ENCODE measurements at regions not wholly inside any gene's neighbourhood (a gene's known extent, or its start where the extent isn't known, plus 50 kb on each side); places are given as distances from the start of the nearest gene placed in this dataset.

DNA sequence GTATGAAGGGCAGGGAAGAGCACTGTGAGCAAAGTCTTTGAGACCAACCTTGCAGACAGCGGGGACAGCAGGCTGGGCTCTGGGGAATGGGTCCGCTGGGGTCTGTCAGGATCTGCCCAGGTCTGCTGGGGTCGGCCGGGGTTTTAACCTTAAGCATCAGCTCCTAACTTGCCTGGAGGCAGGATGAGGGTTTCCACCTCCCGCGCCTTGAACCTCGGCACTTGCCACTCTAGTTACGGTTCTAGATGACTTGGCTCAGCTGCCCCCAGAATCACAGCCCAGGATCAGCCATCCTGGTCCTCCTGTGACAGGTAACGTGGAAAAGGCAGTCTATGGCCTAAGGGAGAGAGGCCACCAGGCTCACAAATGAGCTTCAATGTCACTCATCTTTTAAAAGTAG is 50.4 kb upstream of the CACUL1 start:
- no peak overlapping the region for H3K4me3 ChIP-seq (ENCODE audit: low read depth, low read length)
- ChIA-PET POLR2A (no interaction called here), CTCF (no interaction called here)

DNA sequence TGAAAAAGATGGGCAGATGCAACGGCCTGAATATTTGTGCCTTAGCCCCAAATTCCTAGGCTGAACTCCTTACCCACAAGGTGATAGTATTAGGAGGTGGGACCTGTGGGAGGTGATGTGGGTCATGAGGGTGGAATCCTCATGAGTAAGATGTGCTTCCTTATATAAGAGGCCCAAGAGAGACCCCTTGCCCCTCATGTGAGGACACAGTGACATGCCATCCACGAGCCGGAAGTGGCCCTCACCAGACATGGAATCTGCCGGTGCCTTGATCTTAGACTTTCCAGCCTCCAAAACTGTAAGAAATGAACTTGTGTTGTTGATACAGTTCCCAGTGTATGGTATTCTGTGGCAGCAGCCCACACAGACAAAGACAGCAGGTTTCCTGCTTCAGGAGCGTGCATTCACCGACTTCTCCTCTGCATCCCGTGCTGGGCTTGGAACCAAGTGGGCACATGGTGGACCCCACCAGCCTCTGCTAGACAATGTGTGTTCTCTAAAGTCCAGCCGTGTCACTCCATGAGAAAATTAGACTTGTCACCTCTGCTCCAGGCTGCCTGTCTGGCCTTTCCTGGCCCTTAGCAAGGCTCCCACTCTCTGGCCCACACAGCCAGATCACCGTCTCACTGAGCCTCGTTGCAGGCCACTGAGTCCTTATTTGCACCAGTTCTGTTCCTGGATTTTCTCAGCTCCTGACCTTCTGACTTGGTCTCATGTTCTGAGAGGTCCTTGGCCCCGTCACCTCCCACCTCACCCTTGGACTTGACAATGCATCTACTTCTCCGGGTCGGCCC is 52.9 kb upstream of the CACUL1 start:
- POLR2A ChIA-PET: no interaction called here
- DNase-seq (ENCODE audit: low read depth, low spot score): no peak
- no peak overlapping the region for H3K27ac ChIP-seq (ENCODE audit: low read depth, low read length)
- TF ChIP-seq, protein P1, sequence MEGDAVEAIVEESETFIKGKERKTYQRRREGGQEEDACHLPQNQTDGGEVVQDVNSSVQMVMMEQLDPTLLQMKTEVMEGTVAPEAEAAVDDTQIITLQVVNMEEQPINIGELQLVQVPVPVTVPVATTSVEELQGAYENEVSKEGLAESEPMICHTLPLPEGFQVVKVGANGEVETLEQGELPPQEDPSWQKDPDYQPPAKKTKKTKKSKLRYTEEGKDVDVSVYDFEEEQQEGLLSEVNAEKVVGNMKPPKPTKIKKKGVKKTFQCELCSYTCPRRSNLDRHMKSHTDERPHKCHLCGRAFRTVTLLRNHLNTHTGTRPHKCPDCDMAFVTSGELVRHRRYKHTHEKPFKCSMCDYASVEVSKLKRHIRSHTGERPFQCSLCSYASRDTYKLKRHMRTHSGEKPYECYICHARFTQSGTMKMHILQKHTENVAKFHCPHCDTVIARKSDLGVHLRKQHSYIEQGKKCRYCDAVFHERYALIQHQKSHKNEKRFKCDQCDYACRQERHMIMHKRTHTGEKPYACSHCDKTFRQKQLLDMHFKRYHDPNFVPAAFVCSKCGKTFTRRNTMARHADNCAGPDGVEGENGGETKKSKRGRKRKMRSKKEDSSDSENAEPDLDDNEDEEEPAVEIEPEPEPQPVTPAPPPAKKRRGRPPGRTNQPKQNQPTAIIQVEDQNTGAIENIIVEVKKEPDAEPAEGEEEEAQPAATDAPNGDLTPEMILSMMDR (IDR thresholded peaks at IDR 0.05; ENCODE audit: low read depth, low read length): no peak
- H3K4me3 ChIP-seq (ENCODE audit: low read depth, low read length): no peak overlapping the region
- peaks cover 5% of the 10 kb centered on the region for H3K27me3 ChIP-seq (ENCODE audit: control insufficient read depth, insufficient read depth, low read length)
- CTCF ChIA-PET: no interaction called here
- no peaks in the 10 kb centered on the region for H3K9me3 ChIP-seq (ENCODE audit: control insufficient read depth, insufficient read depth, low read length)

More for the DNA sequence above, 50.4 kb upstream of the CACUL1 start:
- no peak for DNase-seq (ENCODE audit: low read depth, low spot score)
- H3K27ac ChIP-seq (ENCODE audit: low read depth, low read length): no peak overlapping the region
- H3K9me3 ChIP-seq (ENCODE audit: control insufficient read depth, insufficient read depth, low read length): no peaks in the 10 kb centered on the region
- H3K27me3 ChIP-seq (ENCODE audit: control insufficient read depth, insufficient read depth, low read length): peaks cover 2% of the 10 kb centered on the region
- TF ChIP-seq, protein P1 (IDR thresholded peaks at IDR 0.05; ENCODE audit: low read depth, low read length): no peak

DNA sequence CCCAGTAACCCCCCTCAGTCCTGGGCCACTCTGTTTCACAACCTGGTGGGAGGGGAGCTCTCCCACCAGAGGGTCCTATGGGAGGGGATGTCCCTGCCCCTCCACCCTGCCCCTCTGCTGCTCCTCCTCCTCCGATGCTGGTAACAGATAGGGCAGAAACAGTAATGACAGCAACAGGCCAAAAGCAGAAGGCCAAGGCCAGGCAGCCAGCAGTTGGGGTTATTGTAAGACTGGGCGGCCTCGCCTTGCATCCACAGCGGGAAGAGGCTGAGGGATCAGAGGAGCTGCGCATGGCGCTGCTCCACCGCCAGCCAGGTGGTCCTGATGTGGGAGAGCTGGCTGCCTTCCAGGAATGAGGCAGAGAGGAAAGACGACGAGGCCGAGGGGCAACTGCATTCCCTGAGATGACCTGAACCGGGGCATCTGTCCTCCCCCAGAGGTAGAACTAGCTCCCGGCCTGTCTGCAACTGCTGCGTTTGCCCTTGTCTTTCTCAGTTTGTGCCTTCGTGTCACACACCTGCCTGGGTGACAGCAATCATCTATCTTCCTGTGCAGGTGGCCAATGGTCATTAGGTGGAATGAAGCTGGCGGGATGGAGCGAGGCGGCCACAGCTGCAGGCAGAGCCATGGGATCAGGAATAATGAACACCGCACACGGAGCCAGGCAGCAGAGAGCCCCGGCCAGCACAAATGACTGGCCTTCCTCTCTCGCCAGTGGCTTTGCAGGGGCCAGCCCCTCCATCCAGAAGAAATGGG is 54.0 kb upstream of the CACUL1 start:
- POLR2A ChIA-PET: no interaction called here
- no peak for DNase-seq (ENCODE audit: low read depth, low spot score)
- Histone ChIP-seq H3K27me3 (ENCODE audit: control insufficient read depth, insufficient read depth, low read length) (peaks cover 3% of the 10 kb centered on the region), H3K9me3 (ENCODE audit: control insufficient read depth, insufficient read depth, low read length) (no peaks in the 10 kb centered on the region), H3K4me3 (ENCODE audit: low read depth, low read length) (no peak overlapping the region), H3K27ac (ENCODE audit: low read depth, low read length) (no peak overlapping the region)
- TF ChIP-seq, protein P1 (IDR thresholded peaks at IDR 0.05; ENCODE audit: low read depth, low read length): no peak
- CTCF ChIA-PET: no interaction called here

DNA sequence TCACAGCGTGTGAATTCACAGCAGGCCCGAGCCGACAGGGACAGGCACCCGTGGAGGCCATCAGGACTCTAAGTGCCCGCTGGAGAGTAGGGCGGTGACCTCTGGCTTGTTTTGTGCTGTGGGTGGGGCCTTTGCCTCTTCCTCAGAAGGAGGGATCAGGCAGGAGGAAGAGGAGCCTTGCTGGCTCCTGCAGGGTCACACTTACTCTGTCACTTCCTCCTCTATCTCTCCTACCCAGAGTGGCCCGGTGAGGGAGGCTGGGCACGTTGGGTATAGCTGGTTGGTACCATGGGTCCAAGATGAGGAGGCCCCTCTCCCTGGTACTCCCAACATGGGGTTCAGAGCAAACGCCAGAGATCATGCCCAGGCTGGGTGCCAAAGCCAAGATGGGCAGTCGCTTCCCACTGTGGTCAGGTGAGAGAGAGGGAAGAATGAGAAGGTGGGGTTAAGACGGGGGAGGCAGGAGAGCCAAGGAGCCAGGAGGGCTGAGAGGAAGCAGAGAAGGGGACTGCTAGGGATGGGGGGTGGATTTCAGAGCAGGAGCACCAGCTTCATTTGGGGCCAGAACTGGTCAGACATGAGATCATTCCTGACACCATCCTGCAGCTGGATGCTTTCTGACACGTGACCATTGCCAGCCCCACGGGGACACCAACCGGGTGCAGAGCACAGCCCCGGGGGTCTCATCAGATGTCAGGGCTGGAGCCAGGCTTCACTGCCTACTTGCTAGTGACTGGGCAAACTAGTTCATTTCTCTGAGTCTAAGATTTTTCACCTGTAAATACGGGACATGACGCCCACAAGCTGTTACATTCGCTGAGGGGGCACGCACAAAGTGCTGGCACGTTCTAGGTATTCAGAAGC is 54.8 kb upstream of the CACUL1 start:
- Histone ChIP-seq H3K4me3 (ENCODE audit: low read depth, low read length) (no peak overlapping the region), H3K27me3 (ENCODE audit: control insufficient read depth, insufficient read depth, low read length) (peaks cover 6% of the 10 kb centered on the region), H3K27ac (ENCODE audit: low read depth, low read length) (no peak overlapping the region), H3K9me3 (ENCODE audit: control insufficient read depth, insufficient read depth, low read length) (no peaks in the 10 kb centered on the region)
- ChIA-PET CTCF (no interaction called here), POLR2A (no interaction called here)
- no peak for DNase-seq (ENCODE audit: low read depth, low spot score)
- TF ChIP-seq, protein P1 (IDR thresholded peaks at IDR 0.05; ENCODE audit: low read depth, low read length): no peak

Measured in AG04450 (cell line).